Upper lobe of left lung (tissue), 4 donors: ENCODE measurements at regions not wholly inside any gene's neighbourhood (a gene's known extent, or its start where the extent isn't known, plus 50 kb on each side); places are given as distances from the start of the nearest gene placed in this dataset.

ENCODE experiments used
- EP300 ChIP-seq, 4 donors: sonication (generic); formaldehyde crosslinking; IDR thresholded peaks; one replicate each; pipeline ENCODE4 v1.5.1; 2017; ENCODE audit warnings: antibody characterized with exemption in 4 of 4, control low read depth in 2 of 4
- POLR2A ChIP-seq, 4 donors: fragments of 450-650 bp; IDR thresholded peaks; one replicate each; pipeline ENCODE4 v1.5.1; 2016 to 2017; ENCODE audit warnings: antibody characterized with exemption in 4 of 4, mild to moderate bottlenecking in 2 of 4
- TF ChIP-seq, protein P1 (sequence below), 6 experiments: fragments of 450-650 bp in 4 of 6; fragments of 200-600 bp in 2 of 6; sonication (generic) in 2 of 6; IDR thresholded peaks; one replicate each; pipeline ENCODE4 v1.5.1; 2016 to 2019; ENCODE audit warnings: antibody characterized with exemption in 6 of 6

- TF ChIP-seq POLR2A (IDR thresholded peaks at IDR 0.05) (no peak), EP300 (IDR thresholded peaks at IDR 0.05) (no peak)
- TF ChIP-seq, protein P1, sequence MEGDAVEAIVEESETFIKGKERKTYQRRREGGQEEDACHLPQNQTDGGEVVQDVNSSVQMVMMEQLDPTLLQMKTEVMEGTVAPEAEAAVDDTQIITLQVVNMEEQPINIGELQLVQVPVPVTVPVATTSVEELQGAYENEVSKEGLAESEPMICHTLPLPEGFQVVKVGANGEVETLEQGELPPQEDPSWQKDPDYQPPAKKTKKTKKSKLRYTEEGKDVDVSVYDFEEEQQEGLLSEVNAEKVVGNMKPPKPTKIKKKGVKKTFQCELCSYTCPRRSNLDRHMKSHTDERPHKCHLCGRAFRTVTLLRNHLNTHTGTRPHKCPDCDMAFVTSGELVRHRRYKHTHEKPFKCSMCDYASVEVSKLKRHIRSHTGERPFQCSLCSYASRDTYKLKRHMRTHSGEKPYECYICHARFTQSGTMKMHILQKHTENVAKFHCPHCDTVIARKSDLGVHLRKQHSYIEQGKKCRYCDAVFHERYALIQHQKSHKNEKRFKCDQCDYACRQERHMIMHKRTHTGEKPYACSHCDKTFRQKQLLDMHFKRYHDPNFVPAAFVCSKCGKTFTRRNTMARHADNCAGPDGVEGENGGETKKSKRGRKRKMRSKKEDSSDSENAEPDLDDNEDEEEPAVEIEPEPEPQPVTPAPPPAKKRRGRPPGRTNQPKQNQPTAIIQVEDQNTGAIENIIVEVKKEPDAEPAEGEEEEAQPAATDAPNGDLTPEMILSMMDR (IDR thresholded peaks at IDR 0.05), result no peak
These were observed 302.0 kb downstream of the ALDH8A1 start for GRCh38 chr6:134647861-134648260.
